IMR-90 (cell line): ENCODE measurements at regions not wholly inside any gene's neighbourhood (a gene's known extent, or its start where the extent isn't known, plus 50 kb on each side); places are given as distances from the start of the nearest gene placed in this dataset.

ENCODE experiments used
- BHLHE40 ChIP-seq: fragments of 150-350 bp; IDR thresholded peaks from 2 replicates; pipeline ENCODE4 v1.6.1; 2016; ENCODE audit warnings: mild to moderate bottlenecking, low read depth, low read length
- CEBPB ChIP-seq: IDR thresholded peaks from 2 replicates; pipeline ENCODE4 v1.6.1; 2012; ENCODE audit warnings: low read depth, low read length, improper control_type of control experiment
- POLR2A ChIP-seq: IDR thresholded peaks from 2 replicates; pipeline ENCODE4 v1.6.1; 2012; ENCODE audit warnings: mild to moderate bottlenecking, low read depth, low read length
- RAD21 ChIP-seq: IDR thresholded peaks from 2 replicates; pipeline ENCODE4 v1.6.1; 2012; ENCODE audit warnings: low read length, improper control_type of control experiment
- TF ChIP-seq, protein P1 (sequence below): conservative IDR thresholded peaks from 2 replicates; pipeline ENCODE4 v1.5.1; 2012; ENCODE audit warnings: mild to moderate bottlenecking, low read depth, low read length, improper control_type of control experiment

DNA sequence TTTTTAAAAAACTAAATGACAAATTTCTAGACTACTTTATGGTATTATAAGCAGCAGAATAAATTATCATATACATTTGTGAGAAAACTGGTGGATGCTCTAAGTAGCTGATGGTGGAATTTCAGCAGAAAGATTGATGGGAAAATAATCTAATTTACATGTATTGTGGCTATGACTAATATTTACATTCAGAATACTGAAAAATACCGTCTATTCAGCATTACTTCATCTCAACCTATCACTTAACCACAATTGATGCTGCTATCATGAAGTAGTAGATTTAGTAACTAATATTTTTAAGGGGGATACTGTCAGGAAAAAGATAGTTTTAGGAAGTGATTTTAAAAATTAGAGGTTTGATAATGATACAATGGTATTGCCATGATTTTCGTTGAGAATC is 137.9 kb downstream of the IFI44 start:
- TF ChIP-seq, protein P1, sequence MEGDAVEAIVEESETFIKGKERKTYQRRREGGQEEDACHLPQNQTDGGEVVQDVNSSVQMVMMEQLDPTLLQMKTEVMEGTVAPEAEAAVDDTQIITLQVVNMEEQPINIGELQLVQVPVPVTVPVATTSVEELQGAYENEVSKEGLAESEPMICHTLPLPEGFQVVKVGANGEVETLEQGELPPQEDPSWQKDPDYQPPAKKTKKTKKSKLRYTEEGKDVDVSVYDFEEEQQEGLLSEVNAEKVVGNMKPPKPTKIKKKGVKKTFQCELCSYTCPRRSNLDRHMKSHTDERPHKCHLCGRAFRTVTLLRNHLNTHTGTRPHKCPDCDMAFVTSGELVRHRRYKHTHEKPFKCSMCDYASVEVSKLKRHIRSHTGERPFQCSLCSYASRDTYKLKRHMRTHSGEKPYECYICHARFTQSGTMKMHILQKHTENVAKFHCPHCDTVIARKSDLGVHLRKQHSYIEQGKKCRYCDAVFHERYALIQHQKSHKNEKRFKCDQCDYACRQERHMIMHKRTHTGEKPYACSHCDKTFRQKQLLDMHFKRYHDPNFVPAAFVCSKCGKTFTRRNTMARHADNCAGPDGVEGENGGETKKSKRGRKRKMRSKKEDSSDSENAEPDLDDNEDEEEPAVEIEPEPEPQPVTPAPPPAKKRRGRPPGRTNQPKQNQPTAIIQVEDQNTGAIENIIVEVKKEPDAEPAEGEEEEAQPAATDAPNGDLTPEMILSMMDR = no peak
- TF ChIP-seq RAD21 (no peak), POLR2A (no peak), BHLHE40 (no peak), CEBPB (no peak)
